BLaER1 treated with 17β-estradiol and CSF1 and Interleukin-3, amounts not matched to agents 10 nM and 100 nM (cell line): ENCODE measurements at regions not wholly inside any gene's neighbourhood (a gene's known extent, or its start where the extent isn't known, plus 50 kb on each side); places are given as distances from the start of the nearest gene placed in this dataset.
"Not testable (repeated sequence)": the region's sequence is repeated elsewhere in the genome, so short reads cannot be mapped to it uniquely, and the experiment has no call there.

Experiments used
- H3K27ac ChIP-seq, 11 experiments: shearing (Covaris generic); formaldehyde crosslinking; 2 replicates each; pipeline ENCODE4 v1.8.1; 2022
- H3K27me3 ChIP-seq, 11 experiments: shearing (Covaris generic); formaldehyde crosslinking; 2 replicates each; pipeline ENCODE4 v1.8.1; 2022
- H3K36me3 ChIP-seq, 11 experiments: shearing (Covaris generic); formaldehyde crosslinking; 2 replicates each; pipeline ENCODE4 v1.8.1; 2022
- H3K4me1 ChIP-seq, 10 experiments: shearing (Covaris generic); formaldehyde crosslinking; 2 replicates each; pipeline ENCODE4 v1.8.1; 2022
- H3K4me2 ChIP-seq, 11 experiments: shearing (Covaris generic); formaldehyde crosslinking; 2 replicates each; pipeline ENCODE4 v1.8.1; 2022
- H3K4me3 ChIP-seq, 10 experiments: shearing (Covaris generic); formaldehyde crosslinking; 2 replicates each; pipeline ENCODE4 v1.8.1; 2022
- H3K9ac ChIP-seq, 11 experiments: shearing (Covaris generic); formaldehyde crosslinking; 2 replicates each; pipeline ENCODE4 v1.8.1; 2022
- H3K9me3 ChIP-seq, 11 experiments: shearing (Covaris generic); formaldehyde crosslinking; replicated peaks in 1 of 11; 2 replicates each; pipeline ENCODE4 v1.8.1; 2022
- H4K20me1 ChIP-seq, 11 experiments: shearing (Covaris generic); formaldehyde crosslinking; 2 replicates each; pipeline ENCODE4 v1.8.1; 2022
- Cebpa-rat ChIP-seq, 11 experiments: shearing (Covaris generic); IDR thresholded peaks; 2 replicates each; pipeline ENCODE4 v1.8.1; 2022

DNA sequence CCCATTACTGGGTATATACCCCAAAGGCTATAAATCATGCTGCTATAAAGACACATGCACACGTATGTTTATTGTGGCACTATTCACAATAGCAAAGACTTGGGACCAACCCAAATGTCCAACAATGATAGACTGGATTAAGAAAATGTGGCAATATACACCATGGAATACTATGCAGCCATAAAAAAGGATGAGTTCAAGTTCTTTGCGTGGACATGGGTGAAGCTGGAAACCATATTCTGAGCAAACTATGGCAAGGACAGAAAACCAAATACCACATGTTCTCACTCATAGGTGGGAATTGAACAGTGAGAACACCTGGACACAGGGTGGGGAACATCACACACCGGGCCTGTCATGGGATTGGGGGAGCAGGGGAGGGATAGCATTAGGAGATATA is 54.4 kb upstream of the MUCL1 start:
- H3K27me3 ChIP-seq, H3K36me3 ChIP-seq, H3K9me3 ChIP-seq, H3K27ac ChIP-seq, H3K4me1 ChIP-seq, H3K4me3 ChIP-seq, H3K4me2 ChIP-seq, H3K9ac ChIP-seq, H4K20me1 ChIP-seq: not testable (repeated sequence)

DNA sequence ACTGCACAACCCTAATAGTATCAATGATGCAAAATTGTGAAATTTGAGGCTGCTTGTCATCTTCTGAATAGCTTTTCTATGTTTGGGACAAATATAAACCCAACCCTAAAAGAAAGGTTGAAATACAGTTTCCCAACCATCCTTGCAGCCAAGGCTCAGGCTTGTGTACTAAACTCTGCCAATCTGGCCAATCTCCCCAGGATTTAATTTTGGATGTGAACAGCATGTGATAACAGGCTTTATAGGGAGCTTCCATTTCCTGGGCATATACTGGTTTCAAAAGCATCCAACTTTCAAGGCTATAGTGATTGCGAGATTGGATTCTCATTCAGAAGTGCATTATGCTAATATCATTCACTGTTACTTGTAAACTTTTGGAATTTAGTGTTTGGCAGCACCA is 55.7 kb upstream of the MUCL1 start:
- Histone ChIP-seq H3K9ac (no peak overlapping the region), H3K9me3 (no peaks in the 10 kb centered on the region; a peak in 1 of 22 replicates), H3K4me3 (no peak overlapping the region), H3K4me1 (no peaks in the 10 kb centered on the region), H3K36me3 (no peaks in the 10 kb centered on the region), H3K27ac (no peak overlapping the region), H4K20me1 (no peaks in the 10 kb centered on the region), H3K4me2 (no peak overlapping the region), H3K27me3 (no peaks in the 10 kb centered on the region)
- no peak for TF ChIP-seq Cebpa-rat (IDR thresholded peaks at IDR 0.05)

DNA sequence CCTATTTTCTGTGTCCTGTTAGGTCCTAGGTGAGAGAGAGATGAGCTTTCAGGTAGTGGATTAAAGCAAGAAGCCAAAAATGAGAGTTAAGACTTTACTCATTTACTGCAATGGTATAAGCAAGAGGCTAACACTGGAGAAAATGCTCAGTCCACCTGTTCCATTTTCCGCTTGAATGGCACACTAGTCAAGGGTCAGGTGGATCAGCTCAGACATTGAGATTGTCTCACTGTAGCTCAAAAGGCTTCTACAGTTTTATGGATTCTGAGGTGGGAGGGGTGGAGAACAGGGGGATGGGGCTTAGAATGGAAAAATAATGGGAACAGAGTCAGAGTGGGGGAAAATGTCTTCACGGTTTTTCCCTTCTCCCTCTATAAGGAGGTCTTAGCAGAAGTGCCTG is 57.3 kb upstream of the MUCL1 start:
- H3K4me2 ChIP-seq = no peak overlapping the region
- no peak for TF ChIP-seq Cebpa-rat (IDR thresholded peaks at IDR 0.05)
- no peak overlapping the region for H3K27ac ChIP-seq
- H3K9ac ChIP-seq = no peak overlapping the region
- H3K4me1 ChIP-seq = no peaks in the 10 kb centered on the region
- no peaks in the 10 kb centered on the region for H4K20me1 ChIP-seq
- H3K4me3 ChIP-seq = no peak overlapping the region
- no peaks in the 10 kb centered on the region for H3K27me3 ChIP-seq
- H3K36me3 ChIP-seq = no peaks in the 10 kb centered on the region
- H3K9me3 ChIP-seq = no peaks in the 10 kb centered on the region; a peak in 1 of 22 replicates

DNA sequence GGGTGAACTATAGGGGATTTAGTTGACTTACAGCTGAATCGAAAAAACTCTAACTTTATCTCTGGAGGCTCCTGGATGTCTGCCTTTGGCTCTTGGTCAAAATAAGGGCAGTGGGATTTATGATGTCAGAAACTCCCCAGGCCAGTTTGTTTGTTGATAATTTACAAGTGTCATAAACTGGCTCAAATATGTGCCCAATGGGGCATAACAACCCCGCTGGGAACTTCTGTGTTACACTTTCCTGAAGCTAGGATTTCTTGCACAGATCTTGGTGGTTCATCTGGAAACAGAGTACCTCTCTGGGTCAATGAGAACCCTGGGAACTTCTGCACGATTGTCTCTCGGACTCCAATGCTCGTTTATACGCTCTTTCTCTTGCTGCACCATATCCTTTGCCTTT is 58.7 kb upstream of the MUCL1 start:
- H3K9me3 ChIP-seq = no peaks in the 10 kb centered on the region; a peak in 1 of 22 replicates
- no peak overlapping the region for H3K4me2 ChIP-seq
- no peaks in the 10 kb centered on the region for H3K36me3 ChIP-seq
- no peaks in the 10 kb centered on the region for H3K4me1 ChIP-seq
- no peak for TF ChIP-seq Cebpa-rat (IDR thresholded peaks at IDR 0.05)
- H3K27me3 ChIP-seq = no peaks in the 10 kb centered on the region
- H3K4me3 ChIP-seq = no peak overlapping the region
- H3K27ac ChIP-seq = no peak overlapping the region
- H3K9ac ChIP-seq = no peak overlapping the region
- H4K20me1 ChIP-seq = no peaks in the 10 kb centered on the region

DNA sequence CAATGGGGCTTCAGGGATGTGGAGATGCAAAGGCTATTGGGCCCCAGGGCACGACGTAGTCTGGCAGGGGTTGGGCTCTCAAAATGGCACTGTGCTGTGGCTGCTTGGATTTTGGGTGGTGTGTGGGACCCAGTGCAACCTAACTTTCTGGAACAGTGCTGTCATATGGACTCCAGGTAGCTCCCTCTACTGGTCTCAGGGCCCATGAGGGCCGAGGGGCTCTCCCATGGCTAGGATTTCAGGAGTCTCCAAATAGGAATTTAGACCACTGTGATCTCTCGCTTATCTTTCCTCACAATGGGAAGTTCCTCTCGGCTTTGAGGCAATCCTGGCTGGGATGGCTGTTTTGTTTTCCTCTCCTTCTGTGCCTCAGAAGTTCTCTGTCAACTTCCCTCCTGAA is 68.2 kb upstream of the MUCL1 start:
- Histone ChIP-seq H3K27me3 (no peaks in the 10 kb centered on the region), H3K4me1 (no peaks in the 10 kb centered on the region)
- no peak for TF ChIP-seq Cebpa-rat (IDR thresholded peaks at IDR 0.05)

DNA sequence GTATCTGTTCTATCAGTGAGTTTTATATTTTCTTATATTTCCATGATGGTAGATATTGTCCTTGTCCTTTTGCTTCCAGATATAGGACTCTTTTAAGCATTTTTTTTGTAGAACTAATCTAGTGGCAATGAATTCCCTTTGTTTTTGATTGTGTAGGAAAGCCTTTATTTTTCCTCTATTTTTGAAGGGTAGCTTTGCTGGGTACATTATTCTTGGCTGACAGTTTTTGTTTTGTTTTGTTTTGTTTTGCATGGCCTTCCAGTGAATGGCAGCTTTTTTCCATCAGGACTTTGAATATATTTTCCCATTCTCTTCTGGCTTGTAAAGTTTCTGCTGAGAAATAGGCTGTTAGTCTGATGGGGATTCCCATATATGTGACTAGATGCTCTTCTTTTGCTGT is 70.2 kb upstream of the MUCL1 start:
- no peaks in the 10 kb centered on the region for H3K27me3 ChIP-seq
- H3K4me2 ChIP-seq = no peak overlapping the region
- H3K9me3 ChIP-seq = peaks cover 33 to 55% (median 42%) of the 10 kb centered on the region in 11 experiments
- H3K4me1 ChIP-seq = no peaks in the 10 kb centered on the region
- no peak overlapping the region for H3K27ac ChIP-seq
- no peaks in the 10 kb centered on the region for H3K36me3 ChIP-seq
- H4K20me1 ChIP-seq = no peaks in the 10 kb centered on the region
- no peak for TF ChIP-seq Cebpa-rat (IDR thresholded peaks at IDR 0.05)
- H3K4me3 ChIP-seq = no peak overlapping the region
- no peak overlapping the region for H3K9ac ChIP-seq

More for the DNA sequence above, 68.2 kb upstream of the MUCL1 start:
- peaks cover 33 to 55% (median 42%) of the 10 kb centered on the region in 11 experiments for H3K9me3 ChIP-seq
- no peak overlapping the region for H3K4me2 ChIP-seq
- no peak overlapping the region for H3K9ac ChIP-seq
- H3K27ac ChIP-seq = no peak overlapping the region
- H3K4me3 ChIP-seq = no peak overlapping the region
- no peaks in the 10 kb centered on the region for H4K20me1 ChIP-seq
- no peaks in the 10 kb centered on the region for H3K36me3 ChIP-seq

DNA sequence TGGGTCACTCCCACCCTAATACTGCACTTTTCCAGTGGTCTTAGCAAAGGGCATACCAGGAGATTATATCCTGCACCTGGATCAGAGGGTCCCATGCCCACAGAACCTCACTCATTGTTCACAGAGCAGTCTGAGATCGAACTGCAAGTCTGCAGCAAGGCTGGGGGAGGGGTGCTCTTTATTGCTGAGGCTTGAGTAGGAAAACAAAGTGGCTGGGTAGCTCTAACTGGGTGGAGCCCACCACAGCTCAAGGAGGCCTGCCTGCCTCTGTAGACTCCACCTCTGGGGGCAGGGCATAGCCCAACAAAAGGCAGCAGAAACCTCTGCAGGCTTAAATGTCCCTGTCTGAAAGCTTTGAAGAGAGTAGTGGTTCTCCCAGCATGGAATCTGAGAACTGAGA is 77.3 kb upstream of the MUCL1 start:
- H3K4me2 ChIP-seq, H3K27me3 ChIP-seq, H3K27ac ChIP-seq, H3K9ac ChIP-seq, H4K20me1 ChIP-seq, H3K4me1 ChIP-seq, H3K4me3 ChIP-seq, H3K36me3 ChIP-seq: not testable (repeated sequence)
- peaks cover 8 to 25% (median 14%) of the 10 kb centered on the region in 11 experiments; a peak in 17 of 22 replicates for H3K9me3 ChIP-seq

DNA sequence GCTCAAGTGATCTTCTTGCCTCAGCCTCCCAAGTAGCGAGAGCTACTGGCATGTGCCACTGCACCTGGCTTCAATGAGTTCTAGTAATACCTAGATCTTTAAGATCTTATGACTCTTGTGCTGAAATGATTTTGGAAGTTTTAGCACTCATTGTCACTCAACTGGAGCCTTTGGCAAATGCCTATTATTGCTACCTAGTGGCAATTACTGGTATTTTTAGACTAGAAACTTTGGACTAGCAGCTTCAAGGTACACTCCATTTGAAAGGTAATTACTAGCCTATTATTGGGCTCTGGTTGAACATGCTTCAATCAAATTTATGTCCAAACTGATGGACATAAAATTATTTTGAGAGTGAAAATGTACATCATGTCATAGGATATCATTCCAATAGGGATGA is 80.7 kb upstream of the MUCL1 start:
- TF ChIP-seq Cebpa-rat (IDR thresholded peaks at IDR 0.05) = no peak
- no peaks in the 10 kb centered on the region for H3K4me1 ChIP-seq
- H3K27me3 ChIP-seq = no peaks in the 10 kb centered on the region
- H3K27ac ChIP-seq = no peak overlapping the region
- H3K36me3 ChIP-seq = no peaks in the 10 kb centered on the region
- H3K9ac ChIP-seq = no peak overlapping the region
- H3K4me2 ChIP-seq = no peak overlapping the region
- no peaks in the 10 kb centered on the region for H4K20me1 ChIP-seq
- peaks cover 5 to 21% (median 13%) of the 10 kb centered on the region in 11 experiments; a peak in 17 of 22 replicates for H3K9me3 ChIP-seq
- H3K4me3 ChIP-seq = no peak overlapping the region

DNA sequence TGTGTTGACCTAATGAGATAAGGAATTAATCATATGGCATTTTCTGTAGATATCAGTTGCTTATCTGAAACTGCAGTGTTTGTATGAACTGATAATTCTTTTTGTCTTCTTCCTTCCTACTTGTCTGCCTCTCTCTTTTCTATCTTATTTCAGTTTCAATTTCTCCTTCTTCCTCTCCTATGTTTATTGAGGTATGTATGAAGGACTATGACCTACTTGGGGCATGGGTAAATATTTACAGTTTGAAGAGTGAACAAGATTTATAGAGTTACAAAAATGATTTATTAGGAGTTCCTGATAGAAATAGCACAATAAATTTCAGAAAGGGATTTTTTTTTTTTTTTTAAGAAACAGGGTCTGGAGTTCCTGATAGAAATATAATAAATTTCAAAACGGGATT is 88.7 kb upstream of the MUCL1 start:
- H3K9me3 ChIP-seq = no peaks in the 10 kb centered on the region
- no peaks in the 10 kb centered on the region for H3K36me3 ChIP-seq
- no peaks in the 10 kb centered on the region for H4K20me1 ChIP-seq
- no peak overlapping the region for H3K4me2 ChIP-seq
- no peaks in the 10 kb centered on the region for H3K27me3 ChIP-seq
- no peak for TF ChIP-seq Cebpa-rat (IDR thresholded peaks at IDR 0.05)
- no peak overlapping the region for H3K9ac ChIP-seq
- H3K4me3 ChIP-seq = no peak overlapping the region
- H3K27ac ChIP-seq = no peak overlapping the region
- no peaks in the 10 kb centered on the region for H3K4me1 ChIP-seq

DNA sequence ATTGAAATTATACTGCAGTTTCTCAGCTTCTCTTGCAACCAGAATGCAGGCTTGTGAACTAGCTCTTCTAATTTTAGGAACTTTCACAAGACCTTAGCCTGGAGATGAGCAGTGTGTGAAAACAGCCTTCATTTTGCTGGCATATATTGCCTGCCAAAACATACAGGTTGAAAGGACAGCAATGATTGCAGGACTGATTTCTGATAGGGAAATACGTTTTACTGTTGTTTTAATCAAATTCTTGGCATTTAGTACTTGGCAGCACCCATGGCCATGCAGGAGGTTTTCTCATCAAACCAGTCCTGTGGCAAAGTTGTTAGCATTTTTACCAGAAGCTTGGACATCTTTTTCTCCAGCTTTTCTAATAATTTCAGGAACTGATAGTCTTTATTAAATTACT is 91.9 kb upstream of the MUCL1 start:
- Histone ChIP-seq H3K9me3 (peaks cover 0 to 9% (median 6%) of the 10 kb centered on the region in 11 experiments; a peak in 8 of 22 replicates), H3K4me1 (no peaks in the 10 kb centered on the region), H3K27me3 (no peaks in the 10 kb centered on the region), H3K9ac (no peak overlapping the region), H3K4me3 (no peak overlapping the region), H3K36me3 (no peaks in the 10 kb centered on the region), H4K20me1 (no peaks in the 10 kb centered on the region), H3K4me2 (no peak overlapping the region), H3K27ac (no peak overlapping the region)
- no peak for TF ChIP-seq Cebpa-rat (IDR thresholded peaks at IDR 0.05)

DNA sequence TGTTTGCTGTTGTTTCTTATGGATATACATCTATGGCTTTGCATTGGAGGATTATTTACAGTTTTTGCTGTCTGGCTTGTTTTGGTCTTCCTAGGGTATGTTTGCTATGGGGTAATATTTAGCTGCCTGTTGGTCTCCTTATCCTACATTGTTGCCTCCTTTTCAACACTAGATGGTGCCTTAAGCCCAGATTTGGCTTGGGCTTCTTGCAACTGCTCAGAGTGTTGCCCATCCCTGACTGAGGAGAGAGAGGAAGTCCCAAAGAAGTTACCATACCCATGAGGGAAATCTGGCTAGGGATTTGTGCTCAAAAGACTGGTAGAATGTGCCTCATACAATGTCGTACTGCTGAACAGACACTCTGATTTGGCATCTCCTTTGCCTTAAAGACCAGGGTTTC is 94.6 kb upstream of the MUCL1 start:
- no peak overlapping the region for H3K27ac ChIP-seq
- H3K4me1 ChIP-seq = no peaks in the 10 kb centered on the region
- H3K4me2 ChIP-seq = no peak overlapping the region
- no peak overlapping the region for H3K4me3 ChIP-seq
- H3K9me3 ChIP-seq = peaks cover 0 to 9% (median 6%) of the 10 kb centered on the region in 11 experiments; a peak in 9 of 22 replicates
- no peaks in the 10 kb centered on the region for H4K20me1 ChIP-seq
- no peaks in the 10 kb centered on the region for H3K36me3 ChIP-seq
- TF ChIP-seq Cebpa-rat (IDR thresholded peaks at IDR 0.05) = no peak
- no peaks in the 10 kb centered on the region for H3K27me3 ChIP-seq
- no peak overlapping the region for H3K9ac ChIP-seq
